Thoracic aorta (tissue), 2 donors: ENCODE measurements at regions not wholly inside any gene's neighbourhood (a gene's known extent, or its start where the extent isn't known, plus 50 kb on each side); places are given as distances from the start of the nearest gene placed in this dataset.

Experiments
- ATAC-seq: fragments of 150-250 bp; one replicate; pipeline ENCODE4 v1.8.0; 2017; ENCODE audit warnings: low read depth; ENCODE audit not compliant: insufficient number of reproducible peaks, low FRiP score
- DNase-seq: peaks from one replicate; pipeline ENCODE4 v3.0.0-alpha.2; 2020; ENCODE audit warnings: low spot score
- H3K27ac ChIP-seq, 2 donors: fragments of 200-600 bp; sonication (generic); 1 replicate in 1 of 2; 2 replicates in 1 of 2; pipeline ENCODE4 v1.5.1; 2016; ENCODE audit warnings: mild to moderate bottlenecking in 2 of 2, moderate library complexity in 2 of 2
- H3K27me3 ChIP-seq: fragments of 200-600 bp; sonication (generic); replicated peaks from 2 replicates; pipeline ENCODE4 v1.6.0; 2016; ENCODE audit warnings: mild to moderate bottlenecking; ENCODE audit not compliant: insufficient read depth
- H3K36me3 ChIP-seq: fragments of 200-600 bp; sonication (generic); one replicate; pipeline ENCODE4 v1.5.1; 2016
- H3K4me1 ChIP-seq, 2 donors: fragments of 200-600 bp; sonication (generic); 1 replicate in 1 of 2; 2 replicates in 1 of 2; pipeline versions ENCODE4 v1.5.1 to v1.6.0; 2016; ENCODE audit warnings: low read depth in 2 of 2, mild to moderate bottlenecking in 1 of 2; ENCODE audit not compliant: control insufficient read depth in 1 of 2
- H3K4me3 ChIP-seq: fragments of 200-600 bp; sonication (generic); 2 replicates; pipeline ENCODE4 v1.5.1; 2016; ENCODE audit warnings: mild to moderate bottlenecking
- H3K9me3 ChIP-seq: fragments of 200-600 bp; sonication (generic); 2 replicates; pipeline ENCODE4 v1.5.1; 2016
- TF ChIP-seq, protein P1 (sequence below): fragments of 200-600 bp; sonication (generic); IDR thresholded peaks from one replicate; pipeline ENCODE4 v1.5.1; 2019; ENCODE audit warnings: antibody characterized with exemption

DNA sequence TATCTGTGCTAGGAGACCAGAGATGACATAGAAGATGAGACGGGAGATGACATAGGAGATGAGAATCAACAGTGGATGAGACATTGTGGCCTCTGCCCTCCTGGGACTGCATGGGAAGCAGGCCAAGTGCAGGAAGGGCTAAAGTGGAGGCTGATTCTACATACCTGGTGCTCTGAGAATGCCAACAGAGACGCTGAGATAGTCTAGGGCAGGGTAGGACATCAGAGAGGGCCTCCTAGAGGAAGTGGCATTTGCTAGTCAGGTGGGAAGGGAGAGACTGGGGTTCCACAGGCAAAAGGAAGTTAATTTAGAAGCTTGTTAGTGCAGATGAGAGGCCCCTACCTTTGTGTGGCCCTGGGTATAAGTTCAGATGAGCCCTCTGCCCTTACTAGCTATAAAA, 224.2 kb downstream of the CBLN1 start:
- H3K27me3 ChIP-seq: no peaks in the 10 kb centered on the region
- H3K27ac ChIP-seq: no peak overlapping the region
- no peaks in the 10 kb centered on the region for H3K36me3 ChIP-seq
- H3K4me1 ChIP-seq: no peaks in the 10 kb centered on the region
- no peaks in the 10 kb centered on the region for H3K9me3 ChIP-seq
- ATAC-seq (no peak), DNase-seq (no peak)
- TF ChIP-seq, protein P1, sequence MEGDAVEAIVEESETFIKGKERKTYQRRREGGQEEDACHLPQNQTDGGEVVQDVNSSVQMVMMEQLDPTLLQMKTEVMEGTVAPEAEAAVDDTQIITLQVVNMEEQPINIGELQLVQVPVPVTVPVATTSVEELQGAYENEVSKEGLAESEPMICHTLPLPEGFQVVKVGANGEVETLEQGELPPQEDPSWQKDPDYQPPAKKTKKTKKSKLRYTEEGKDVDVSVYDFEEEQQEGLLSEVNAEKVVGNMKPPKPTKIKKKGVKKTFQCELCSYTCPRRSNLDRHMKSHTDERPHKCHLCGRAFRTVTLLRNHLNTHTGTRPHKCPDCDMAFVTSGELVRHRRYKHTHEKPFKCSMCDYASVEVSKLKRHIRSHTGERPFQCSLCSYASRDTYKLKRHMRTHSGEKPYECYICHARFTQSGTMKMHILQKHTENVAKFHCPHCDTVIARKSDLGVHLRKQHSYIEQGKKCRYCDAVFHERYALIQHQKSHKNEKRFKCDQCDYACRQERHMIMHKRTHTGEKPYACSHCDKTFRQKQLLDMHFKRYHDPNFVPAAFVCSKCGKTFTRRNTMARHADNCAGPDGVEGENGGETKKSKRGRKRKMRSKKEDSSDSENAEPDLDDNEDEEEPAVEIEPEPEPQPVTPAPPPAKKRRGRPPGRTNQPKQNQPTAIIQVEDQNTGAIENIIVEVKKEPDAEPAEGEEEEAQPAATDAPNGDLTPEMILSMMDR: no peak
- no peak overlapping the region for H3K4me3 ChIP-seq

DNA sequence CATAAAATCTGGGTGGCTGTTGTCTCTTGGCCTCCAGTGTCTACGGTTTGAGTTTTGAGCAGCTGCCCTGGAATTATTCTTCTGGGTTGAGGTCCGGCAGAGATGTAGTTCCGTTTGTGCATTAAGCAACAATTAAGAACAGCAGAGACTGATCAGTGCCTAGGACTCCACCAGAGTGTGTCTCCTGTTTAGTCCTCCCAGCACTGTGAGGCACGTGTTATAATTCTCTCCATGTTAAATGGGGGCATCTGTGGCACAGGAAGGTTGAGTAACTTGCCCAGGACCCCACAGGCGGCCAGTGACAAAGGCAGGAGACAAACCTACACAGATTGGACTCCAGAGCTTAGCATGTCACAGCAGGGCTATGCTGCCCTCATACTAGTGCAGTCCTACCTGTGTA, 225.1 kb downstream of the CBLN1 start:
- Histone ChIP-seq H3K27ac (no peak overlapping the region), H3K4me1 (no peaks in the 10 kb centered on the region), H3K27me3 (no peaks in the 10 kb centered on the region), H3K4me3 (no peak overlapping the region), H3K9me3 (no peaks in the 10 kb centered on the region), H3K36me3 (no peaks in the 10 kb centered on the region)
- DNase-seq: no peak
- TF ChIP-seq, protein P1: no peak
- no peak for ATAC-seq

DNA sequence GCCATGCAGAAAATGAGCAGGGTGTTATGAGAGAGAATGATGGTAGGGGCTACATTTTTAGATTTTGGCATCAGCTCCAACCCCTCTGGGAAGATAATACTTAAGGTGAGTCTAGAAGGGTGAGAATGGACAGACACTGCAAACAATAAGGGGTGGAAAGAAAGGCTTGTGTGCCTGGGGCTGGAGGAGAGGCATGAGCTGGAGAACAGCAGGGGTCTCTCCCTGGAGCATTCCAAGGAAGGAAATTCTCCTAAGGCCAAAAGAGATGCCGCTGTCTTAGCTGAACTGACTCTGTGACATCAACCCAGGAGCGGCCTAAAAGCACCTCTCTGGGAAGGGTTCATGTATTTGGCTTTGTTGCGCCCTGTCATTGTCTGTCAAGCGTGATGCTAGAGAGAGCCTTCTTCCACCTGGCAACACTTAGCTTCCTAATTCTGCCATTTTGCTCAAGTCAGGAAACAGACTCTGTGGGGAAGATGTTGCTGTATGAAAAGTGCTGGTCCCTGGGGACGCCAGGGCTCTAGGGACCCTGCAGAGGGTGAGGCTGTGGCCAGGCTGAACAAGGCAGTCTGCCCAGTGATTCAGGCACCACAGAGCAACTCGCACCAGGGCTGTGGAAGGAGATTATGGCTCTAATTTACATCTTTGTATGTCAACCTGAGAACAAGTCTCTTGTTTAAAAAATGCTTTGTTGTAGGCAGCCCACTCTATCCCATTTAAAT, 225.7 kb downstream of the CBLN1 start:
- no peak for ATAC-seq

DNA sequence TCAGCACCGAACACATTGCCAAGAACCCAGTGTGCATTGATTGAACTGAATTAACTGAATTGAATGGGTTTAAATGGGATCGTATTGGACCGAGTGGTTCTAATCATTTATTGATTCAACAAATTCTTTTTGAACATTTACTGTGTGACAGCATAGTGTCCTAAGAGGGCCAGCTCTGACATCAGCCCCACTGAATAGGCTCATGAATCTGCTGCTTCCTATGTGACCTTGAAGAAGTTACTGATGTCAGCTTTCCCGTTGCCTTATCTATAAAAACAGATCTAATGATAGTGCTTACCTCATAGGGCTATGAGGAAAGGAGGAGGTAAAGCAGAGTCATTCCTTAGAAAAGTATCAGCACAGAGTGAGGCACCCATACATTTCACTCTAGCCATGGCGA, 226.3 kb downstream of the CBLN1 start:
- Histone ChIP-seq H3K4me3 (no peak overlapping the region), H3K9me3 (no peaks in the 10 kb centered on the region), H3K4me1 (no peaks in the 10 kb centered on the region), H3K27ac (no peak overlapping the region), H3K27me3 (no peaks in the 10 kb centered on the region), H3K36me3 (no peaks in the 10 kb centered on the region)
- DNase-seq: no peak
- TF ChIP-seq, protein P1: no peak
- ATAC-seq: no peak

More for the DNA sequence above, 225.7 kb downstream of the CBLN1 start:
- Histone ChIP-seq H3K4me3 (no peak overlapping the region), H3K27ac (no peak overlapping the region), H3K36me3 (no peaks in the 10 kb centered on the region), H3K9me3 (no peaks in the 10 kb centered on the region), H3K27me3 (no peaks in the 10 kb centered on the region), H3K4me1 (no peaks in the 10 kb centered on the region)
- TF ChIP-seq, protein P1: no peak
- no peak for DNase-seq

DNA sequence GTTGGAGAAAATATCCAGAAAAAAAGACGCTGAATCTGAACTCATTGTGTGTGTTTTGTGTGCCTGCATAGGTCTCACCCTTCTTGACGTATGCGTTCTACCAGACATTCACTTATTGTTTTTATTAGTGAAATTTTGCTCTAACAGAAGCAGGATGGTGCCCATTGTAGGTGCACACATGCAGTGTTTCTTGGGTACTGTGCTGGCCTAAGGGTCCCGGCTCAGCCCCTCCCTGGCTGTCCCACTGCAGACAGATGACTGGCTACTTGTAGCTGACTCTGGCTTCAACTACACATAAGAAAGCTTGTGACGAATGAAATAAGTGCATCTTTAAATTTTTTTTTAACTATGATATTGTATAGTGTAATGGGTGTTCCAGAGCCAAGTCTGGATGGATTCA, 227.0 kb downstream of the CBLN1 start:
- Histone ChIP-seq H3K27ac (no peak overlapping the region), H3K27me3 (no peaks in the 10 kb centered on the region), H3K36me3 (no peaks in the 10 kb centered on the region), H3K4me3 (no peak overlapping the region), H3K9me3 (no peaks in the 10 kb centered on the region), H3K4me1 (no peaks in the 10 kb centered on the region)
- DNase-seq (no peak), ATAC-seq (no peak)
- TF ChIP-seq, protein P1: no peak
